Nephron progenitor cell (in vitro differentiated cells): ENCODE measurements at regions not wholly inside any gene's neighbourhood (a gene's known extent, or its start where the extent isn't known, plus 50 kb on each side); places are given as distances from the start of the nearest gene placed in this dataset.

ENCODE experiments used
- DNase-seq: peaks from one replicate; pipeline ENCODE4 v3.0.0; 2021
- H3K27ac Mint-ChIP-seq: 2 replicates; pipeline ENCODE4 v1.8.0; 2021; ENCODE audit warnings: mild to moderate bottlenecking, moderate library complexity, mixed read lengths
- H3K27me3 Mint-ChIP-seq: 2 replicates; pipeline ENCODE4 v1.8.0; 2021; ENCODE audit warnings: mild to moderate bottlenecking, low read depth, mixed read lengths; ENCODE audit not compliant: poor library complexity
- H3K36me3 Mint-ChIP-seq: 2 replicates; pipeline ENCODE4 v1.8.0; 2021; ENCODE audit warnings: low read depth, mixed read lengths
- H3K4me1 Mint-ChIP-seq: 2 replicates; pipeline ENCODE4 v1.8.0; 2021; ENCODE audit warnings: mixed read lengths
- H3K4me3 Mint-ChIP-seq: 2 replicates; pipeline ENCODE4 v1.8.0; 2021; ENCODE audit warnings: mild to moderate bottlenecking, moderate library complexity, mixed read lengths
- H3K9me3 Mint-ChIP-seq: 2 replicates; pipeline ENCODE4 v1.8.0; 2021; ENCODE audit warnings: mild to moderate bottlenecking, moderate library complexity, mixed read lengths
- TF ChIP-seq, protein P1 (sequence below): fragments of 200-600 bp; sonication (generic); IDR thresholded peaks from 2 replicates; pipeline ENCODE4 v1.5.0; 2021; ENCODE audit warnings: antibody characterized with exemption

DNA sequence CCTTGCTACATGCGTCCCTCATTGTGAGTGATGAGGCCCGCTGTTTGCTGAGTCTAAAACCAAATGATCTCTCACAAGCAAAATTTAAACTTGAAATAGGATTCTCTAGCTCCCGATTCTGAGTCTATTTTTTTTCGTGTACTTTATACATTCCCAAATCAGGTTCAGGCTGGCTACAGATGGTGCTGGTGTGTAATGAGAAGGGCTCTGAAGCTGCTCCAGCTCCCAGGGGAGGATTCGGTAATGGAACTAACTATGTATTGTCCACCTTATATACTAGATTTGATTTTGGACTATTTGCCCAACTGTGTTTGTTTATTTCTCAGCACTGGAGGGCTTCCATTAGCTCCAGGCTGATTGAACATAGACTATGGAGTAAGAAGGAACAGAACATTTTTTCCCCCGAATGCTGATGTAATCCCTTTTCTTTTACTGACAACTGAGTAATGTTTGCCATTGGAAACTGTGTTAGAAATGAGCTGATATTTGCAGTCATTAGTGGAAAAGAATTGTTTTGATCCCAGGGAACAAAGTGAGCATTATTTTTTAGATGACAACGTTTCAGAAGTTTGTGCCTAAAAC is 274.0 kb upstream of the FIGN start:
- TF ChIP-seq, protein P1, sequence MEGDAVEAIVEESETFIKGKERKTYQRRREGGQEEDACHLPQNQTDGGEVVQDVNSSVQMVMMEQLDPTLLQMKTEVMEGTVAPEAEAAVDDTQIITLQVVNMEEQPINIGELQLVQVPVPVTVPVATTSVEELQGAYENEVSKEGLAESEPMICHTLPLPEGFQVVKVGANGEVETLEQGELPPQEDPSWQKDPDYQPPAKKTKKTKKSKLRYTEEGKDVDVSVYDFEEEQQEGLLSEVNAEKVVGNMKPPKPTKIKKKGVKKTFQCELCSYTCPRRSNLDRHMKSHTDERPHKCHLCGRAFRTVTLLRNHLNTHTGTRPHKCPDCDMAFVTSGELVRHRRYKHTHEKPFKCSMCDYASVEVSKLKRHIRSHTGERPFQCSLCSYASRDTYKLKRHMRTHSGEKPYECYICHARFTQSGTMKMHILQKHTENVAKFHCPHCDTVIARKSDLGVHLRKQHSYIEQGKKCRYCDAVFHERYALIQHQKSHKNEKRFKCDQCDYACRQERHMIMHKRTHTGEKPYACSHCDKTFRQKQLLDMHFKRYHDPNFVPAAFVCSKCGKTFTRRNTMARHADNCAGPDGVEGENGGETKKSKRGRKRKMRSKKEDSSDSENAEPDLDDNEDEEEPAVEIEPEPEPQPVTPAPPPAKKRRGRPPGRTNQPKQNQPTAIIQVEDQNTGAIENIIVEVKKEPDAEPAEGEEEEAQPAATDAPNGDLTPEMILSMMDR, result no peak
- Mint-ChIP-seq H3K27ac (no peak overlapping the region), H3K36me3 (no peaks in the 10 kb centered on the region), H3K4me1 (peaks cover 11% of the 10 kb centered on the region), H3K4me3 (no peak overlapping the region), H3K27me3 (no peaks in the 10 kb centered on the region), H3K9me3 (no peaks in the 10 kb centered on the region)
- no peak for DNase-seq

- Mint-ChIP-seq H3K27ac (no peak overlapping the region), H3K27me3 (no peaks in the 10 kb centered on the region), H3K9me3 (no peaks in the 10 kb centered on the region), H3K4me1 (peaks cover under 1% of the 10 kb centered on the region), H3K36me3 (no peaks in the 10 kb centered on the region), H3K4me3 (no peak overlapping the region)
- no peak for DNase-seq
- TF ChIP-seq, protein P1, result no peak
These were observed 272.9 kb upstream of the FIGN start for GRCh38 chr2:164008752-164009151.

GRCh38 chr2:164006704-164007103 is 270.9 kb upstream of the FIGN start:
- Mint-ChIP-seq H3K27me3 (no peaks in the 10 kb centered on the region), H3K9me3 (no peaks in the 10 kb centered on the region), H3K4me1 (no peaks in the 10 kb centered on the region), H3K4me3 (no peak overlapping the region), H3K27ac (no peak overlapping the region), H3K36me3 (no peaks in the 10 kb centered on the region)
- DNase-seq, result no peak
- TF ChIP-seq, protein P1, result no peak

DNA sequence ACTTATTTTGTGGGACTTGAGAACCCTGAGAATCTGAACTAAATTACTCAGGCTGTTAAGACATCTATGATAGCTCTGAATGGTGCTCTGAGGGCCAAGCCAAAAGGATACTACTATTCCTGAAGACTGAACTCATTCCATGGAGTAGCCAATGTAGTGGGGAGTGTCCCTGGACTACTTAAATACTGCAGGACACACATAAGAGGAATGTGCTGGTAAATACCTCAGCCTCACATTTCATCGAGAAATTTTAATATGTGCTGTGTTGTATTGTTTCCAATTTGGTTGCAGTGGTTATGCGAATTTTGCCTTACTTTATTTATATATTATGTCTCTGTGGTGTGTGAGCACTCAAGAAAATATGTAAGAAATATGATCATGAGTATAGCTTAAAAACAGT is 264.4 kb upstream of the FIGN start:
- DNase-seq, result no peak

DNA sequence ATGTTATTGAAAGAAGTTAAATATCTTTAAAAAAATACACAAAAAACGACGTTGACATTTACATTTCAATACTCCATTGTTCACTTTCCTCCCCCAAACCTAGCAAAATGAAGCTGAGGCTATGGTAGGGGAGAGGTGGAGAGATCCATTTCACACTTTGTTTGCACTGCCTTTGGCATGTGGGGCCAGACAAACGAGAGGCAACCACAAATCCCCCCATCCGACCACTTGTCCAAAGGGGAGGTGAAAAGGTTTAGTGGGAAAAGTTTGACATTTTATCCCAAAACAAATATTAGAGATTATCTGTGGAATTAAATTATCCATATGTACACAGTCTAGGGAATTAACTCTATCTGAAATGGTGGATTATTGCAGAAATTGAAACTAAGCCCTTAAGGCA is 261.7 kb upstream of the FIGN start:
- Mint-ChIP-seq H3K27me3 (peaks cover 3% of the 10 kb centered on the region), H3K36me3 (no peaks in the 10 kb centered on the region), H3K27ac (no peak overlapping the region), H3K4me1 (no peaks in the 10 kb centered on the region), H3K9me3 (no peaks in the 10 kb centered on the region), H3K4me3 (no peak overlapping the region)
- DNase-seq, result no peak
- TF ChIP-seq, protein P1, result no peak

More for the DNA sequence above, 264.4 kb upstream of the FIGN start:
- H3K27ac Mint-ChIP-seq, result no peak overlapping the region
- no peaks in the 10 kb centered on the region for H3K27me3 Mint-ChIP-seq
- TF ChIP-seq, protein P1, result no peak
- H3K4me1 Mint-ChIP-seq, result no peaks in the 10 kb centered on the region
- no peak overlapping the region for H3K4me3 Mint-ChIP-seq
- H3K9me3 Mint-ChIP-seq, result no peaks in the 10 kb centered on the region
- H3K36me3 Mint-ChIP-seq, result no peaks in the 10 kb centered on the region

DNA sequence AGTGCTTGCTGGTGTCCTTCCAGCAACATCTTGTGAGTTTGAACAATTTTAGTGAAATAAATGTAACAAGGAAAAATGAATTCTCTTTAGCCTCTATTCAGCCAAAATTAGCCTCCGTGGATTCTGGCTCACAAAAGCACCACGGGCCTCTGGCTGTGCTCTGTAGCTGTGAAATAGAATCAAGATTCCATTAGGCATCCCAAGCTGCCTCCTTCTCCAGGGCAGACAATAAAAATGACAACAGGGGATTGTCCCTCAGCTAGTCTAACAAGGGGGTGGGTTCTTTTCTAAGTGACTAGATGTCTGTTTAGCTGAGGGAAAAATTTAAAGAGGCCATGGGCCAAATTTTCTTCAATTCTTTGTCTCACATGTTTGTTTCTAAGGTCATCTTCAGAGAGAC is 254.7 kb upstream of the FIGN start:
- Mint-ChIP-seq H3K9me3 (no peaks in the 10 kb centered on the region), H3K27me3 (peaks cover 3% of the 10 kb centered on the region)
- TF ChIP-seq, protein P1, result no peak

More for the DNA sequence above, 254.7 kb upstream of the FIGN start:
- no peak for DNase-seq
- no peaks in the 10 kb centered on the region for H3K36me3 Mint-ChIP-seq
- no peak overlapping the region for H3K4me3 Mint-ChIP-seq
- H3K4me1 Mint-ChIP-seq, result peaks cover 16% of the 10 kb centered on the region
- H3K27ac Mint-ChIP-seq, result no peak overlapping the region
